GM12865 (cell line): ENCODE measurements at regions not wholly inside any gene's neighbourhood (a gene's known extent, or its start where the extent isn't known, plus 50 kb on each side); places are given as distances from the start of the nearest gene placed in this dataset.

Experiments used
- DNase-seq: peaks from one replicate; pipeline ENCODE4 v3.0.0; 2010; ENCODE audit warnings: low read depth
- H3K4me3 ChIP-seq: 2 replicates; pipeline ENCODE4 v1.5.1; 2011; ENCODE audit warnings: mild to moderate bottlenecking, low read depth, low read length, control low read depth
- TF ChIP-seq, protein P1 (sequence below): IDR thresholded peaks from 2 replicates; pipeline ENCODE4 v1.5.1; 2011; ENCODE audit warnings: low read length, control low read depth, low read depth, inconsistent platforms; ENCODE audit not compliant: insufficient read depth; ENCODE audit errors: missing control alignments

DNA sequence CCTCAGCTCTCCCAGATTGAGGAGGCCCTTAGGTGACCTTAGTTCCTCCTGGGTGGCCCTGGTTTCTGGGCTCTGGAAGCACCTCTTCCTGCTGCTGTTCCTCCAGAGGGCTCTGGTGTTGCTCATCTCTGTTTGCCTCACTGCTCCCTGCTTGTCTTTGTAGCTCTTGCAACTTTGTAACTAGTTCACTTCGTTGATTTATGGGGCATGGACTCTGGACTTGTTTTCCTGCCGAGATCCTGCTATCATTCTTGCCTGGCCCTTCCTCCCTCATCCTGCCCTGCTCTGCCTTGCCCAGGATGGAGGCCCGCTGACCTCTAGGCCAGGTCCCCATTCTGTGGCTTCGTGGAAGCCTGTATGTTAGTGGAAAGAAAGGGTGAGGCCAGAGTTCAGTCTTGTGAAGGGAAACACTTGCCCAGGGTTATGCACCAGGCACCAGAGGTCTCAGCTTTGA, 169.3 kb downstream of the MACROH2A1 start:
- no peak overlapping the region for H3K4me3 ChIP-seq
- TF ChIP-seq, protein P1, sequence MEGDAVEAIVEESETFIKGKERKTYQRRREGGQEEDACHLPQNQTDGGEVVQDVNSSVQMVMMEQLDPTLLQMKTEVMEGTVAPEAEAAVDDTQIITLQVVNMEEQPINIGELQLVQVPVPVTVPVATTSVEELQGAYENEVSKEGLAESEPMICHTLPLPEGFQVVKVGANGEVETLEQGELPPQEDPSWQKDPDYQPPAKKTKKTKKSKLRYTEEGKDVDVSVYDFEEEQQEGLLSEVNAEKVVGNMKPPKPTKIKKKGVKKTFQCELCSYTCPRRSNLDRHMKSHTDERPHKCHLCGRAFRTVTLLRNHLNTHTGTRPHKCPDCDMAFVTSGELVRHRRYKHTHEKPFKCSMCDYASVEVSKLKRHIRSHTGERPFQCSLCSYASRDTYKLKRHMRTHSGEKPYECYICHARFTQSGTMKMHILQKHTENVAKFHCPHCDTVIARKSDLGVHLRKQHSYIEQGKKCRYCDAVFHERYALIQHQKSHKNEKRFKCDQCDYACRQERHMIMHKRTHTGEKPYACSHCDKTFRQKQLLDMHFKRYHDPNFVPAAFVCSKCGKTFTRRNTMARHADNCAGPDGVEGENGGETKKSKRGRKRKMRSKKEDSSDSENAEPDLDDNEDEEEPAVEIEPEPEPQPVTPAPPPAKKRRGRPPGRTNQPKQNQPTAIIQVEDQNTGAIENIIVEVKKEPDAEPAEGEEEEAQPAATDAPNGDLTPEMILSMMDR = no peak
- no peak for DNase-seq

DNA sequence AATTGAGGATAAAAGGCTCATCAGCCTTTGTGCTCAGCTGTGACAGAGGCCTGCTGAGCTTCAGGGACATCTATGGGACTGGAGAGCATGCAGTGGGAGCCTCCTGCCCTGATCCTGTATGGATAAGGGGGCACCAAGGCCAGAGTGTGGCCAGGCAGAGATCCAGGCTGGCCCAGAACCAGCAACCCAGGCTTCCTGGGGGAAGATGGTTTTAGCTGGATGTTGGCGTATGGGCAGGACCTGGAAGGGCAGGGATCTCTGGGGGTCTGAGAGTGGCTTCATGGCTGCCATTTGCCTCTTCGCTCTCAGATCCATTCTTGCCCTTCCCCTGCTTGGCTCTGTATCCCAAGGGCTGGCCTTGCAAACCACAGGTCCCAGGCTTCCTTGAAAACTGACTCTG, 169.9 kb downstream of the MACROH2A1 start:
- no peak overlapping the region for H3K4me3 ChIP-seq
- DNase-seq = no peak
- TF ChIP-seq, protein P1 = no peak

DNA sequence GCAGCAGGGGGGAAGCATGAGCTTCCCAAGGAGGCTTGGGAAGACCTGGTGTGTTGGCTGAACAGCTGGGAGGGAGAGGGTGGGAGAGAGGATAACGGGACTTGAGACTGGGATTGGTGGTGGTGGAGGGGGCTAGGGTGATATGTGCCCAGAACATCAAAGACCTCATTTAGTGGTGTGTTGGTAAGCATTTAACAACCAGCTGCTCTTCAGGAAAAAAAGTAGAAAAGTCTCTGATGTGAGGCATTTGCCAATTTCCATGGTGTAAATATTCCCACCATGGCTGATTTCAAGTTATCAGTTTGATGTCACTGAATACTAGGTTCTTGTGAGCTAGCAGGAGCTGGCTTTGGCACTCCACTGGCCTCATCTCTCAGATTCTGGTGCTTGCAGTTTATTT, 170.8 kb downstream of the MACROH2A1 start:
- TF ChIP-seq, protein P1 = no peak
- H3K4me3 ChIP-seq = no peak overlapping the region
- DNase-seq = no peak

DNA sequence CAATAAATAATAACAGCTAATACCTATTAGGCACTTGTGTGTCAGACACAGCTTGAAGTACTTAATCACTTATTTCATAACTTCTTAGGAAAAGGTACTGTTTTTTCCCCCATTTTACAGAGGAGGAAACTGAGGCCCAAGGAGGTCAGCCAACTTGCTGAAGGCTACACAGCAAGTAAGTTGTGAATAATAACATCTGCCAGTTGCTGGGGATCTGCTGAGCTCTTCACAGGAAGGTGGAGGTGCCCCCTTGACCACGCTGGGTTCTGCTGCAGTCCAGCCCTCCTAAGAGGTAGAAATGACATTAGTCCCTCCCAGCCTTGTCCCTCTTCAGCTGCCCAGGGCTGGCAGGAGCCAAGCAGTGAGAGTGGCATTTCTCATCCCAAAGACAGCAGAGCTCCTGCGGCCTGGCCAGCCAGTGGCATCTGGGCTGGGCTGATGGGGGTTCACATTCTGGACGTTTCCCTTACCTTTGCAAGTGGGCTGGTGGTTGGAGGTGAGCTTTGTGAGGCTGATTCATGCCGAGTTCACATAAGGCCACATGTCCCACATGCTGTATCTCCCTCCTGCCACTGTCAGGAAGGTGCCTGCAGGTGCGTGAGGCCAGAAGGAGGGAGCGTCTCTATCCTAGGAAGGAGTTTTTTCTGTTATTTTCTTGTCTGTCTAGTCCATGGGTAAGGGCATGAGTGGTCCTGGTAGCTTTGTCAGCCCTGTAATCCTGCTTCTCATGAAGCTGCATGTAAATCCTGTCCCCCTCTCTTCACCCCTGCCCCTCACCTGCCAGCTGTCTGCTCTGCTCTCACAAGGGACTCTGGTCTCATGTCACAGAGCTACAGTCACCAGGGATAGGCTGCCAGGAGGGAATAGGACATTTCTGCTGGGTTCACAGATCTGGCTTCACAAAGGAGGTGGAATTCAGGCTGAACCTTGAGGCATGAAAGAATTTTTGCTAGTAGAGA, 171.7 kb downstream of the MACROH2A1 start:
- TF ChIP-seq, protein P1 = no peak
- no peak for DNase-seq
- no peak overlapping the region for H3K4me3 ChIP-seq

DNA sequence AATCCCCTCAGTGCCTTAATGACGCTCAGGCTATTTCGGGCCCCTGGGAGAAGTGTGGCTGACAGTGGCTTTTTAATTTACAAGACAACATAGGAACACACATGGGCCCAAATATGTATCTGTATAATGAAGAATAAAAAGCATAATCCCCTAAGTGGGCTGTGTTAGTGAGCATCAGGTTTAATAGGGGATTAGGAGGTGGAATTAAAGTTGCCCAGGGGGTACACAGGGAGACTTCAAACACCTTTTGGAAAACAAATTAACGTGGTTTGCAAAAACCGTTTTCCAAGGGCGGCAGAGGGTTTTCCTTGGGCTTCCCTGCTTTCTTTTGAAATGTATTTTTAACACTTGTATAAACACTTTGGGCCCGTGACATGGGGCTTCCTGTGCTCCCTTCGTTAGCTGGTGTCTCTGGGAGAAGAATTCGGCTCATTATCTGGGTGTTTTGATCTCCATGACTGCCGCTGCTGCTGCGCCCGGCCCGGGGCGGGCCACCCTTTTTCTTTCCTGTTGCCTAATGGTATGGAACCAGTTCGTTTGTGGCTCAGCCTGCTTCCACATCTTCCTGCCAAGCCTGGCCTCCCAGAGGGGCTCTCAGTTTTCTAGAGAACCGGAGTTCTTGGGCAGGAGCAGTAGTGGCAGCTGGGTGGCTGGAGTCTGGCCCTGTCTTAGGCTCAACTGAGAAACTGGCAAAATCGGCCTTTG, 173.0 kb downstream of the MACROH2A1 start:
- no peak for DNase-seq
- TF ChIP-seq, protein P1 = no peak
- H3K4me3 ChIP-seq = no peak overlapping the region

DNA sequence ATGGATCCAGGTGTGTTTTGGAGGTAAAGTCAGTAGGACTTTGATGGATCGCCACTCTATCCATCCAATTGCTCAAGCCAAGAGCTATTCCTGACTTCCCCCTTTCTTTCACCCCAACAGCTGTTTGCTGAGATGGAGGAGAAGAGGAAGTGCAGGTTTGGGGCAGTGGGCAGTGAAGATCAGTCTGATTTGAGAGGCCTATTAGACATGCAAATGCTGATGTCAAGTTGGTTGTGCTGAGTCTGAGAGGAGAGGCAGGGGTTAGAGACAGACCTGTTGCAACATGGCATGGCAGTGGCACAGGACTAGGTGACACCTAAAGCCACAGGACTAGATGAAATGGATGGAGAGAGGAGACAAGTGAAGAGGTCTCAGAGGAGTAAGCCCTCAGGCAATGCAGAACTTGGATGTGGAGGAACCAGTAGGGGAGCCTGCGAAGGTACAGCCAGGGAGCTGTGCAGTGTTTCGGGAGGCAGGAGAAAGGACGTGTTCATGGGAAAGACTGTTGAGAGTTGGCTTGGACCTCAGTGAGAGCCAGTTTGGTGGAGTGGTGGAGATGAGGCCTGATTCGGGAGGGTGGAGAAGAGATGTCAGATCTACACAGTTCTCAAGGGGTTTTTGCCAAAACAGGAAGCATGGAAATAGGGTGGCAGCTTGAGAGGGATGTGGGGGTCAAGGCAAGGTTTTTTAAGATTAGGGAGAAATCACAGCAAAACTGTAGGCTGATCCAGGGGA, 175.0 kb downstream of the MACROH2A1 start:
- no peak overlapping the region for H3K4me3 ChIP-seq

More for the DNA sequence above, 175.0 kb downstream of the MACROH2A1 start:
- no peak for DNase-seq
- TF ChIP-seq, protein P1 = no peak
